HG02870 (cell line): ENCODE measurements at regions not wholly inside any gene's neighbourhood (a gene's known extent, or its start where the extent isn't known, plus 50 kb on each side); places are given as distances from the start of the nearest gene placed in this dataset.
"Not testable (repeated sequence)": the region's sequence is repeated elsewhere in the genome, so short reads cannot be mapped to it uniquely, and the experiment has no call there.

Experiments
- ATAC-seq: cut with Tn5 transposase; IDR thresholded peaks from one replicate; pipeline ENCODE4 v1.9.1; 2021; ENCODE audit warnings: mild to moderate bottlenecking, moderate library complexity; ENCODE audit not compliant: unreplicated experiment

GRCh38 chr5:18507114-18507513 is 872.9 kb downstream of the TAF11L14 start:
- ATAC-seq, result no peak

GRCh38 chr5:18517641-18518380 is 883.6 kb downstream of the TAF11L14 start:
- ATAC-seq, result no peak

GRCh38 chr5:18523380-18523779 is 889.1 kb downstream of the TAF11L14 start:
- no peak for ATAC-seq

GRCh38 chr5:18526792-18527405 is 892.6 kb downstream of the TAF11L14 start:
- no peak for ATAC-seq

GRCh38 chr5:18533137-18533536 is 898.9 kb downstream of the TAF11L14 start:
- ATAC-seq, result no peak

- ATAC-seq, result no peak
These were observed 899.9 kb downstream of the TAF11L14 start for GRCh38 chr5:18534119-18534518.

- ATAC-seq, result not testable (repeated sequence)
These were observed 901.5 kb downstream of the TAF11L14 start for GRCh38 chr5:18535753-18536152.

GRCh38 chr5:18544421-18544820 is 910.2 kb downstream of the TAF11L14 start:
- ATAC-seq, result no peak

GRCh38 chr5:18546591-18546990 is 912.3 kb downstream of the TAF11L14 start:
- ATAC-seq, result no peak

GRCh38 chr5:18551716-18552115 is 917.5 kb downstream of the TAF11L14 start:
- ATAC-seq, result no peak

GRCh38 chr5:18553269-18553668 is 919.0 kb downstream of the TAF11L14 start:
- no peak for ATAC-seq

- no peak for ATAC-seq
These were observed 926.3 kb downstream of the TAF11L14 start for GRCh38 chr5:18560602-18561001.

GRCh38 chr5:18563853-18564252 is 929.6 kb downstream of the TAF11L14 start:
- ATAC-seq, result no peak

GRCh38 chr5:18566671-18567070 is 932.4 kb downstream of the TAF11L14 start:
- ATAC-seq, result no peak

- no peak for ATAC-seq
These were observed 942.3 kb downstream of the TAF11L14 start for GRCh38 chr5:18576586-18576985.

- ATAC-seq, result no peak
These were observed 966.9 kb downstream of the TAF11L14 start for GRCh38 chr5:18601185-18601584.

- ATAC-seq, result no peak
These were observed 968.1 kb downstream of the TAF11L14 start for GRCh38 chr5:18602402-18602801.

GRCh38 chr5:18605186-18605585 is 970.9 kb downstream of the TAF11L14 start:
- ATAC-seq, result no peak

- no peak for ATAC-seq
These were observed 973.3 kb downstream of the TAF11L14 start for GRCh38 chr5:18607570-18607969.

- not testable (repeated sequence) for ATAC-seq
These were observed 982.9 kb downstream of the TAF11L14 start for GRCh38 chr5:18617191-18617590.

- no peak for ATAC-seq
These were observed 996.3 kb downstream of the TAF11L14 start for GRCh38 chr5:18630458-18631045.
